ENCODE measurements at regions not wholly inside any gene's neighbourhood (a gene's known extent, or its start where the extent isn't known, plus 50 kb on each side); places are given as distances from the start of the nearest gene placed in this dataset.

GRCh38 chr4:18250564-18250963 is 229.0 kb upstream of the LCORL start:
- Histone ChIP-seq H3K4me3 (ENCODE audit: low read depth in 2 of 2, low read length in 1 of 2) (no peak overlapping the region), H3K27ac (ENCODE audit: low read depth in 2 of 2, low read length in 1 of 2) (no peak overlapping the region), H3K79me2 (ENCODE audit: insufficient read depth) (no peaks in the 10 kb centered on the region), H2AFZ (ENCODE audit: low read depth) (no peak overlapping the region), H3K36me3 (replicated peaks in 1 of 2; ENCODE audit: control insufficient read depth in 1 of 2, insufficient read depth in 2 of 2, low read length in 1 of 2) (no peaks in the 10 kb centered on the region), H3F3A (replicated peaks; ENCODE audit: insufficient read depth) (no peaks in the 10 kb centered on the region), H3K4me2 (no peak overlapping the region), H3K9me2 (no peaks in the 10 kb centered on the region), H3K4me1 (ENCODE audit: control insufficient read depth in 1 of 2, insufficient read depth in 2 of 2, low read depth in 1 of 2, low read length in 1 of 2) (no peaks in the 10 kb centered on the region), H3K9me3 (no peaks in the 10 kb centered on the region), H3K27me3 (ENCODE audit: insufficient read depth) (no peaks in the 10 kb centered on the region), H4K20me1 (ENCODE audit: insufficient read depth) (no peaks in the 10 kb centered on the region), H3K9ac (no peak overlapping the region)
- ChIA-PET CTCF (interaction anchor here (1.4 kb wide), 1 partner anchor 13 kb away, joined by 3 read pairs; no protein-coding TSS in a partner anchor), POLR2A (no interaction called here)
- DNase-seq = no peak
- TF ChIP-seq FOSL2 (IDR thresholded peaks at IDR 0.05; ENCODE audit: borderline replicate concordance, low read depth) (no peak), USF2 (IDR thresholded peaks at IDR 0.05; ENCODE audit: borderline replicate concordance, low read depth, low read length) (no peak), CHD2 (IDR thresholded peaks at IDR 0.05; ENCODE audit: low read length, partially characterized antibody) (no peak), CTCF (IDR thresholded peaks at IDR 0.05) (no peak), MAX (IDR thresholded peaks at IDR 0.05; ENCODE audit: low read depth) (no peak), FOXJ3 (CRISPR knock-in tag; IDR thresholded peaks at IDR 0.05) (no peak), RFX5 (IDR thresholded peaks at IDR 0.05; ENCODE audit: low read length) (no peak), FOXM1 (IDR thresholded peaks at IDR 0.05; ENCODE audit: low read depth) (no peak), IRF3 (IDR thresholded peaks at IDR 0.05; ENCODE audit: low read depth, low read length) (no peak), ELF1 (IDR thresholded peaks at IDR 0.05) (no peak), RXRA (IDR thresholded peaks at IDR 0.05; ENCODE audit: borderline replicate concordance, low read depth) (no peak), YY1 (IDR thresholded peaks at IDR 0.05; ENCODE audit: low read depth) (no peak), ZBTB33 (IDR thresholded peaks at IDR 0.05; ENCODE audit: borderline replicate concordance, low read depth) (no peak), EZH2phosphoT487 (IDR thresholded peaks at IDR 0.05; ENCODE audit: borderline replicate concordance, low read depth) (no peak), GABPA (IDR thresholded peaks at IDR 0.05; ENCODE audit: low read depth) (no peak), MXI1 (IDR thresholded peaks at IDR 0.05; ENCODE audit: low read depth, low read length) (no peak), POLR2AphosphoS5 (IDR thresholded peaks at IDR 0.05; ENCODE audit: low read depth, low read length) (no peak), TCF12 (IDR thresholded peaks at IDR 0.05) (no peak), USF1 (IDR thresholded peaks at IDR 0.05; ENCODE audit: borderline replicate concordance, low read depth) (no peak)

All from SK-N-SH (cell line).